Activated CD8-positive, alpha-beta T cell treated with anti-CD3 and anti-CD28 coated beads for 36 hours (primary cell): ENCODE measurements at regions not wholly inside any gene's neighbourhood (a gene's known extent, or its start where the extent isn't known, plus 50 kb on each side); places are given as distances from the start of the nearest gene placed in this dataset.

ENCODE experiments used
- ATAC-seq: fragments of 200-7000 bp; cut with Tn5 transposase; one replicate; pipeline ENCODE4 v1.10.0; 2021; ENCODE audit warnings: mild to moderate bottlenecking, moderate library complexity
- CTCF ChIA-PET: fragments of 350-600 bp; sonication (Branson Sonifier 250); formaldehyde crosslinking; loops from one replicate; lab custom pipeline; 2021; ENCODE audit warnings: antibody characterized with exemption; lab: Charles Lee
- POLR2A ChIA-PET: fragments of 350-600 bp; sonication (Branson Sonifier 250); formaldehyde crosslinking; loops from one replicate; lab custom pipeline; 2021; ENCODE audit warnings: antibody characterized with exemption; lab: Charles Lee
- DNase-seq: peaks from one replicate; pipeline ENCODE4 v3.0.0-alpha.2; 2020
- H3K27ac Mint-ChIP-seq: one replicate; pipeline ENCODE4 v1.8.0; 2021; ENCODE audit warnings: mild to moderate bottlenecking, mixed read lengths
- H3K27me3 Mint-ChIP-seq: one replicate; pipeline ENCODE4 v1.8.0; 2021; ENCODE audit warnings: mixed read lengths
- H3K36me3 Mint-ChIP-seq: one replicate; pipeline ENCODE4 v1.8.0; 2021; ENCODE audit warnings: low read depth, mixed read lengths
- H3K4me1 Mint-ChIP-seq: one replicate; pipeline ENCODE4 v1.8.0; 2021; ENCODE audit warnings: low read depth, mixed read lengths
- H3K4me3 Mint-ChIP-seq: one replicate; pipeline ENCODE4 v1.8.0; 2021; ENCODE audit warnings: mild to moderate bottlenecking, moderate library complexity, mixed read lengths
- H3K9me3 Mint-ChIP-seq: one replicate; pipeline ENCODE4 v1.8.0; 2021; ENCODE audit warnings: mixed read lengths
- CTCF ChIP-seq: fragments of 200-600 bp; IDR thresholded peaks from one replicate; pipeline ENCODE4 v1.8.0; 2022; ENCODE audit warnings: antibody characterized with exemption, mild to moderate bottlenecking
- intact Hi-C: fragments of 100-400 bp; cut with micrococcal nuclease; formaldehyde crosslinking; loops from one replicate; pipeline ENCODE4 v1.10.0; 2022

DNA sequence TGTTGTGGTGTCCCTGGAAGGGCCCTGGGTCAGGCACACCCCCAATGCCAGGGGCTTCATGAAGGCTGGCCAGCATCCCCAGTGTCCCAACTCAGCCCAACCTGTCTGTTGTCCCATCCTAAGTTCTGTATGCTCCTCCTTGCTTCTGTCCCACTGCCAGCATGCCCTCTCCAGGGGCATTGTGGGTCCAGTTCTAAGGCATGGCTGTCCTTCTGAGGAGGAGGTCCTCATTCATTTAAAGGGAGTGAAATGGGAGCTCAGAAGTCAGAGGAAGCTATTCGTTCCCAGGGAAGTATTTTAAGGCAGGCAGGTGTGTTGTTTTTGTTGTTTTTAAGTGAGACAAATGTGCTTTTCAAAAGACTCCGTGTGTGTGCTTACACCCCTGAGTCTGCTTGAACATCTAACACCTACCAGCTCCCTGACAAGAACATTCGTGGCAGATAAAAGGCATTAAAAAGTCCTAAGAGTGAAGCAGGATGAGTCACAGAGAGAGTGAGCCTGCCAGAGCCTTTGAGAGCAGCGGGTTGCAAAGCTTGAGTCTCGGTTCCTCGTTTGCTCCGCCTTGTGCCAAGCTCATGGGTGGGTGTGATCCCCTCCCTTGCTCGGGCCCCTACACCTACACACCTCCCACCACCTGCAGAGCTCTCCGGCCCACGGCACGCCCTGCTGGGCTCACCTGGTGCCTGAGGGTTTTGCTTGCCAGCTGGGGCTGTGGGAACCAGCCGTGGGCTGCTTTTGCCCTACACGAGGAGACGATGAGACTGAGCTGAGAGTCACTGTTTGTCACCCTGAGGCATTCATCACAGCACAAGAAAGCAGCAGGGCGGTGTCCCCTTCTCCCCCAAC, 183.4 kb upstream of the TOPAZ1 start:
- ChIA-PET POLR2A (no interaction called here), CTCF (no interaction called here)
- Mint-ChIP-seq H3K27me3 (peaks cover 11% of the 10 kb centered on the region), H3K9me3 (no peaks in the 10 kb centered on the region), H3K4me3 (peak overlapping the region; percentile 55), H3K27ac (peak overlapping the region; percentile 19), H3K4me1 (peaks cover 34% of the 10 kb centered on the region), H3K36me3 (no peaks in the 10 kb centered on the region)
- no peak for TF ChIP-seq CTCF
- peak; percentile 89 for ATAC-seq
- intact Hi-C loops: no loop called here
- DNase-seq: peak; percentile 55

- intact Hi-C loops: no loop called here
- ChIA-PET CTCF (no interaction called here), POLR2A (no interaction called here)
- no peaks in the 10 kb centered on the region for H3K36me3 Mint-ChIP-seq
- ATAC-seq (no peak), DNase-seq (no peak)
- TF ChIP-seq CTCF: no peak
- peaks cover 34% of the 10 kb centered on the region for H3K4me1 Mint-ChIP-seq
- H3K27me3 Mint-ChIP-seq: peaks cover 14% of the 10 kb centered on the region
- H3K4me3 Mint-ChIP-seq: no peak overlapping the region
- H3K27ac Mint-ChIP-seq: no peak overlapping the region
- no peaks in the 10 kb centered on the region for H3K9me3 Mint-ChIP-seq
These were observed 182.8 kb upstream of the TOPAZ1 start for GRCh38 chr3:44058868-44059203.

GRCh38 chr3:44060164-44060563, 181.5 kb upstream of the TOPAZ1 start:
- CTCF ChIA-PET: interaction anchor here (1.5 kb wide), 1 partner anchor 205 kb away, joined by 5 read pairs; no protein-coding TSS in a partner anchor
- Mint-ChIP-seq H3K36me3 (no peaks in the 10 kb centered on the region), H3K9me3 (no peaks in the 10 kb centered on the region), H3K4me1 (peaks cover 34% of the 10 kb centered on the region), H3K27ac (no peak overlapping the region), H3K4me3 (no peak overlapping the region), H3K27me3 (peaks cover 14% of the 10 kb centered on the region)
- DNase-seq: peak; percentile 9
- ATAC-seq: no peak
- intact Hi-C loops: no loop called here
- POLR2A ChIA-PET: no interaction called here
- no peak for TF ChIP-seq CTCF

DNA sequence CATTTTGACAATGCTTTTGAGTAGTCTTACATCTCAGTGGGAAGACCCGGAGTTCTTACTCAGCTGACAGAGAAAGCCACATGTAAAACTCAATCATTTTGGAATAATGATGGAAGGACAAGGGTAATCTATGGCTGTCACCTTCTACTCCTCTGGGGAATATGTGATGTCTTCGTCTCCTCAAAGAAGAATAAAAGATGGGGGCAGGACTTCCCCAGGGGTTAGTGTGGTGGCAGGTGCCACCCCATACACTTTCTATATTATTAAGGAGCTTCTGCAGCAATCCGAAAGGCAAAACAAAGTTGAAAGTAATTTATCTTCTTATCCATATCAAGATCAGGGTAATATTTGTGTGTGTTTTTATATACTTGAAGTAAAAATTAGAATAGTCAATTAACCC, 180.4 kb upstream of the TOPAZ1 start:
- no peak for ATAC-seq
- no peak for DNase-seq
- TF ChIP-seq CTCF: no peak
- ChIA-PET CTCF (no interaction called here), POLR2A (no interaction called here)
- peaks cover 34% of the 10 kb centered on the region for H3K4me1 Mint-ChIP-seq
- no peaks in the 10 kb centered on the region for H3K36me3 Mint-ChIP-seq
- intact Hi-C loops: no loop called here
- no peaks in the 10 kb centered on the region for H3K9me3 Mint-ChIP-seq
- peaks cover 14% of the 10 kb centered on the region for H3K27me3 Mint-ChIP-seq
- H3K4me3 Mint-ChIP-seq: no peak overlapping the region
- H3K27ac Mint-ChIP-seq: no peak overlapping the region

- TF ChIP-seq CTCF: no peak
- DNase-seq: no peak
- Mint-ChIP-seq H3K27me3 (peaks cover 14% of the 10 kb centered on the region), H3K9me3 (no peaks in the 10 kb centered on the region), H3K36me3 (no peaks in the 10 kb centered on the region), H3K4me1 (peaks cover 34% of the 10 kb centered on the region), H3K27ac (no peak overlapping the region), H3K4me3 (no peak overlapping the region)
- no peak for ATAC-seq
- intact Hi-C loops: no loop called here
- POLR2A ChIA-PET: no interaction called here
- CTCF ChIA-PET: no interaction called here
These were observed 179.7 kb upstream of the TOPAZ1 start for GRCh38 chr3:44061961-44062360.
